Stimulated activated naive CD8-positive, alpha-beta T cell treated with anti-CD3 and anti-CD28 coated beads, Interleukin-15, Interleukin-2, amounts not matched to agents 100 ng/mL and 50 ng/mL, for 24 hours (primary cell): ENCODE measurements at regions not wholly inside any gene's neighbourhood (a gene's known extent, or its start where the extent isn't known, plus 50 kb on each side); places are given as distances from the start of the nearest gene placed in this dataset.
"Not testable (repeated sequence)": the region's sequence is repeated elsewhere in the genome, so short reads cannot be mapped to it uniquely, and the experiment has no call there.

Experiments used
- H3K27ac Mint-ChIP-seq: one replicate; pipeline ENCODE4 v1.8.0; 2021; ENCODE audit warnings: mild to moderate bottlenecking, mixed read lengths
- H3K27me3 Mint-ChIP-seq: one replicate; pipeline ENCODE4 v1.8.0; 2021; ENCODE audit warnings: mixed read lengths
- H3K36me3 Mint-ChIP-seq: one replicate; pipeline ENCODE4 v1.8.0; 2021; ENCODE audit warnings: low read depth, mixed read lengths
- H3K4me1 Mint-ChIP-seq: one replicate; pipeline ENCODE4 v1.8.0; 2021; ENCODE audit warnings: low read depth, mixed read lengths
- H3K4me3 Mint-ChIP-seq: one replicate; pipeline ENCODE4 v1.8.0; 2021; ENCODE audit warnings: mild to moderate bottlenecking, mixed read lengths
- H3K9me3 Mint-ChIP-seq: one replicate; pipeline ENCODE4 v1.8.0; 2021; ENCODE audit warnings: mixed read lengths

DNA sequence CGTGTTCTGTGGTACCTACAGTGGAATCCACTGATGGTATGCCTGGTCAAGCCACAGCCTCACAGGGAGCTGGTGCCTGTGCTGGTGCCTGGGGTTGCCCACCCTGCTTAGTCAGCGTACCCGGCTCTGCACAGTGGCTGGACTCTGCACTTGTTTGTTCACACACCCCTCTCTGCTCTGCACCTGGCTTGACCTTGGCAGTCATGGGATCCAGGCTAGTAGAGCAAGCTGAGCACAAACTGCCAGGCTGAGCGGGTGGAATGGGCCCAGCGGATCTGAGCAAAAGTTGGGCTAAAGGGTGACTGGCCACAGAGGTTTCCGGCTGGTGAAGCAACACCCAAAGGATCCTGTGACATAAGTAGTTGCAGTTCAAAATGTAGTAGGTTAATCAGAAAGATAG lies 163.5 kb downstream of the CDH19 start:
- Mint-ChIP-seq H3K27me3 (no peaks in the 10 kb centered on the region), H3K36me3 (no peaks in the 10 kb centered on the region), H3K4me1 (no peaks in the 10 kb centered on the region), H3K4me3 (no peak overlapping the region), H3K9me3 (no peaks in the 10 kb centered on the region), H3K27ac (no peak overlapping the region)

DNA sequence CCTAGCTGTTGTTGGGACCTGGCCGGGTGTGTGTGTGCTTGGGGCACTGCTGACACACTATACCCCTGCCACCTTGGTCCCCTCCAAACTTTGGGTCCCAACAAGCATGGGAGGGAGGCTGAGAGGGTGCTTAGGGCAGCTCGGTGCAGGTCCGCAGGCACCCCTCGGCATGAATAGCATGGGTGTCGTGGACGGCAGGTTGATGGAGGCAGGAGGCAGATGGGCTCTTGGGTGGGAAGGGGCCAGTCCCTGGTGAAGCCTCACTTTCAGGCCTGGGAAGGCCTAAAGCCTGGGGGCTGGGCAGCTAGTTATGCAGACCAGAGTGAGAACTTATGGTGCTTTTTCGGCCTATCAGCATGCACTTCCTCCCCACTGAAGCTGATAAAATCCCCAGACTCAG lies 164.2 kb downstream of the CDH19 start:
- no peak overlapping the region for H3K27ac Mint-ChIP-seq
- no peak overlapping the region for H3K4me3 Mint-ChIP-seq
- H3K9me3 Mint-ChIP-seq = no peaks in the 10 kb centered on the region
- H3K4me1 Mint-ChIP-seq = no peaks in the 10 kb centered on the region
- H3K36me3 Mint-ChIP-seq = no peaks in the 10 kb centered on the region
- H3K27me3 Mint-ChIP-seq = no peaks in the 10 kb centered on the region

DNA sequence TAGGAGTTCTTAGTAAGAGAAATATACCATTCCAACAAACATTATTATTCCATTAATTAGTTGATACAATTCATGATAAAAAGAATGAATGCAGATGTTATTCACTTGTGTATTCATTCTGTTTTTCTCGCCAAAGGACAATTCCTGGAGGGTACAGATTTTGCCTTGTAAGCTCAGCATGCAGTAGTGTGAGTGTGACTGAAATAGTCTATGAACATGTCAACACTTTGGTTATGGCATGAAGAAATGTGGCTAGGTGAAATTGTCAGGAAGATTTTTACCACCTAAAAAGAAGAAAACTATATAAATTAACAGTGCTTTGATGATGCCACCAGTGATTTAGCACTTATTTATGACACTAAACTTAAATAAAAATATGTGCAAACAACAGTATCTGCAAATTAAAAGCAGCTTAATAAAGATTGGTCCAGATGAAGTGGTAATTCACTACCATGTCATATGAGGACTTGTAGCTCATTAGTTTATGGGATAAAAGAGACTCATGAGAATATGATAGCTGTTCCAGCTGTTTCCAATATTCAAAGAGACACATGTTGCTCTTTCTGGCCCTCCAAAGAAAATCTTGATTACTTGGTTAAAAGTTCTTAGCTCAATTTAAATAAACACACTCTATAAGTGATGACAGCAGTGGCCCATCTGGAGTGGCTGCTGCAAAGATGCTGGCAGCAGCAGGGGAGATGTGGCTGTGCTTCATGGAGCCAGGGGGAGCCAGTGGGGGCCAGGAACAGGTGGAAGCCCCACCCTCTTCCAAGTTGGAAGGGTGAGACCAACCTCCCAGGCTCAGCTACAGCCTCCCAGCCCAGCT lies 165.0 kb downstream of the CDH19 start:
- Mint-ChIP-seq H3K9me3 (no peaks in the 10 kb centered on the region), H3K4me1 (no peaks in the 10 kb centered on the region), H3K27ac (no peak overlapping the region), H3K4me3 (no peak overlapping the region), H3K36me3 (no peaks in the 10 kb centered on the region), H3K27me3 (no peaks in the 10 kb centered on the region)

DNA sequence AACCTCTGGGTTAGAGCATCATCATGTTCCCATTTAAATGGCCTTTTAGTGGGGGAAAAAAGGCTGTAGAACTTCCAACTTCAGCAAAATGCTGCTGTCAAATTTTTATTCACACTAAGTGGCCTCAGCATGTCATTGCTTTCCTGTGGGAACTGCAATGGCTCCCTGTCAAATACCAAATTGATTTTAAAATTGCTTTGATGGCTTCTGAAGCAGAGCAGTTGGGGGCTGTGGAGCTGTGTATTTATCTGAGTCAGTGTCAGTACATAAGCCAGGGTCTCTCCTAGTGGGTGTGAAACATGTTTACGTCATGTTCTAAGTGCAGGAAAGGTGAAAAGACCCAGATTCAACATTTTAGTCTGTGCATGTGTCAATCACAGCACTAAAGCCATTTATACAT lies 171.3 kb downstream of the CDH19 start:
- H3K9me3 Mint-ChIP-seq = no peaks in the 10 kb centered on the region
- no peak overlapping the region for H3K27ac Mint-ChIP-seq
- no peaks in the 10 kb centered on the region for H3K36me3 Mint-ChIP-seq
- no peak overlapping the region for H3K4me3 Mint-ChIP-seq
- no peaks in the 10 kb centered on the region for H3K27me3 Mint-ChIP-seq
- no peaks in the 10 kb centered on the region for H3K4me1 Mint-ChIP-seq

DNA sequence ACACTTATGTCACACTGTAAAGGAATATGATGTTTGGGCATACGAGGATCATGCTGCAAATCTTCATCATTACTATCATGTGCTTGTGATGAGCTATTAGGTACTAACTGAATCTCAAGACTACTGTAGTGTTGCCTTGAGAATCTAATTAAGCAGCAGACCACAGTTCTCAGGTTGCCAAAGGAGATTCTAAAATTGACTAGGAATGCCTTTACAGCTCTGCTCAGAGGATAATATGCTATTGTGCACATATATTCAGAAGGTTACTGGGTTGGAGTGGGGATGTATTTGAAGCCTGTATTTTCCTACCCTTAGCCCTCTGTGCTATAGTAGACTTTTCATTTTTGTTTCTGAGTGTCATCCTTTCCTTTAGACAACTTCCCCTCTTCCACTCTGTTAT lies 175.1 kb downstream of the CDH19 start:
- Mint-ChIP-seq H3K36me3 (no peaks in the 10 kb centered on the region), H3K27ac (no peak overlapping the region), H3K4me1 (no peaks in the 10 kb centered on the region), H3K4me3 (no peak overlapping the region), H3K27me3 (no peaks in the 10 kb centered on the region), H3K9me3 (no peaks in the 10 kb centered on the region)

DNA sequence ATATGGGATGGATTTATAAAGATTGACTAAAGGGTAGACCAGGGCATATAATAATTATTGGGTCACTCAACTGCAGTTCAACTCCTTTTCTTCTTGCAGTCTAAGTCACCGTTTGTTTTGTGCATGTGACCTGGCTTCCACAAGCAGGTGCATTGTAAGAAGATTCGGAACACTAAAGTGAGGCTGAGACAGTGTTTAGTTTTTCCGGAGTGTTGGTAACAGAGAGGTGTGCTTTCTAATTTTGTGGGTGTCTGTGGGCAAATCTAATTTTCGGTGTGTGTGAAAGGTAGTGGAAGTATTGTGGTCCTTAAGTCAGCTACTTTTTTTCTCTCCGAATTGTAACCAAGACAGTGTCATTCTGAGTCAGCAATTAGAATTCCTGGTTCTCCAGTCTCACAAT lies 184.5 kb downstream of the CDH19 start:
- H3K27me3 Mint-ChIP-seq = no peaks in the 10 kb centered on the region
- H3K4me1 Mint-ChIP-seq = no peaks in the 10 kb centered on the region
- no peaks in the 10 kb centered on the region for H3K36me3 Mint-ChIP-seq
- no peak overlapping the region for H3K4me3 Mint-ChIP-seq
- no peak overlapping the region for H3K27ac Mint-ChIP-seq
- no peaks in the 10 kb centered on the region for H3K9me3 Mint-ChIP-seq

DNA sequence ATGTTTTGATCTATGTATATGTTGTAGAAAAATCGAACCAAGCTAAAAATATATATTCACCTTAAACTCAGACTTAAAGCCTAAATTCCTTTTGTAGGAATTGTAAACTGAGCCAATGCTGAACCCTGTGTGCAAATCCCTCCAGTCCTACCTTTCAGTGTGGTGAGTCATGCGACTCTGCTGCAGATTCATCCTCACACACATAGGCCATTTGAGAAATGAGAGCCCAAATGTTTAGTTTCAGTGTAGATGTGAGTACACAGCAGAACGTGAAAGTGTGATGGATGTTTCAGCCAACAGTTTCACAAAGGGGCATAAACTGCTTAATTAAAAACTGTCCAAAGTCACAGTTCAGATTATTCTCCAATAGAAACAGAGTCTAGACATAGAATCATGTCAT lies 193.2 kb downstream of the CDH19 start:
- Mint-ChIP-seq H3K27me3 (no peaks in the 10 kb centered on the region), H3K4me1 (no peaks in the 10 kb centered on the region), H3K9me3 (no peaks in the 10 kb centered on the region), H3K4me3 (no peak overlapping the region), H3K27ac (no peak overlapping the region), H3K36me3 (no peaks in the 10 kb centered on the region)

DNA sequence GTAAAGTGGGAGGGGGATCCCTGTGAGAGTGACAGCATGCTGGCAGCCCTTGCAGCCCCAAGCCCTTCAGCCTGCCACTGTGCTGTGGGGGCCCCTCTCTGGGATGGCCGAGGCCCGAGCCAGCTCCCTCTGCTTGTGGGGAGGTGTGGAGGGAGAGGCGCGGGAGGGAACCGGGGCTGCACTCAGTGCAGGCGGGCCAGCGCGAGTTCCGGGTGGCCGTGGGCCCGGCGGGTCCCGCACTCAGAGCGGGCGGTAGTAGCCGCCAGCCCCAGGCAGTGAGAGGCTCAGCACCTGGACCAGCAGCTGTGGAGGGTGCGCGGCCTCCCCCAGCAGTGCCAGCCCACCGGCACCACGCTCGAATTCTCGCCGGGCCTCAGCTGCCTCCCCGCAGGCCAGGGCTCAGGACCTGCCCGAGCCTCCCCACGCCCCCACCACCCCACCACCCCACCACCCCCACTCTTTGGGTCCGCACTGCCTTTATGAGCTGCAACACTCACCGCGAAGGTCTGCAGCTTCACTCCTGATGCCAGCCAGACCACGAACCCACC lies 208.1 kb downstream of the CDH19 start:
- H3K36me3 Mint-ChIP-seq = no peaks in the 10 kb centered on the region
- no peak overlapping the region for H3K4me3 Mint-ChIP-seq
- H3K4me1 Mint-ChIP-seq = no peaks in the 10 kb centered on the region
- H3K27ac Mint-ChIP-seq = no peak overlapping the region
- H3K9me3 Mint-ChIP-seq = peaks cover 17% of the 10 kb centered on the region
- no peaks in the 10 kb centered on the region for H3K27me3 Mint-ChIP-seq

DNA sequence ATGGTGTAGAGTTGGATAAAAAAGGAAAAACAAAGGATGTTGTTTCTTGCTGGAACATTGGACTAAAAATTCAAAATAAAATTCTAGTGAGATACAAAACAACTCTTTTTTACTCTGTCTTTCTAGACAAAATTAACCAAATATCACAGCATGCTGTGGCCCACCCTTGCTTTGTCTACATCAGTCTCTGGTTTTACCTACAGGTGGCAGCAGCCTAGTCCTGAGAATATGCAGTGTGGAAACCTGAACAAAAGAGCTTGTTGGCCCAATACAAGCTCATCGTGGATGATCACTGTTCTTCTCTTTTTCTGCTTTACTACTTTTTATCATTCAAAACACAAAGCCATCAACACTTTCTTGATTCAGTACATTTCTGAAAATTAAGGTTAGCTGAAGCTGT lies 210.4 kb downstream of the CDH19 start:
- Mint-ChIP-seq H3K36me3 (no peaks in the 10 kb centered on the region), H3K27me3 (no peaks in the 10 kb centered on the region), H3K27ac (no peak overlapping the region), H3K4me3 (no peak overlapping the region), H3K9me3 (peaks cover 30% of the 10 kb centered on the region), H3K4me1 (no peaks in the 10 kb centered on the region)

DNA sequence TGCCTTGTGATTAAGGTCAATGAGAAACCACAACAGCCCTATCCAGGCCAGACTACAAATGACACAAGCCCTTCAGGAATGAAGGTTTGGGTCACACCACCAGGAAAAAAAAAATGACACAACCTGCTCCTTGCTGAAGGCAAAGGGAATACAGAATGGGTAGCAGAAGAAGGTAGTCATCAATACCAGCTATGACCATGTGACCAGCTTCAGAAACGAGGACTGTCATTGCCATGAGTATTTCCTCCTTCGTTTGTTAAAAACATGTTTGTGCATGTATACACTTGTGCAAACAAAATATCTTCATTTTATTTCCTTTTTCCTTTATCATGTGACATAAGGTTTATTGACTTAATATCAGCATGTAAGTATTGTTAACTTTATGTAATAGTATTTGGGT lies 226.6 kb downstream of the CDH19 start:
- Mint-ChIP-seq H3K27ac (no peak overlapping the region), H3K4me1 (no peaks in the 10 kb centered on the region), H3K27me3 (no peaks in the 10 kb centered on the region), H3K9me3 (no peaks in the 10 kb centered on the region), H3K4me3 (no peak overlapping the region), H3K36me3 (no peaks in the 10 kb centered on the region)

DNA sequence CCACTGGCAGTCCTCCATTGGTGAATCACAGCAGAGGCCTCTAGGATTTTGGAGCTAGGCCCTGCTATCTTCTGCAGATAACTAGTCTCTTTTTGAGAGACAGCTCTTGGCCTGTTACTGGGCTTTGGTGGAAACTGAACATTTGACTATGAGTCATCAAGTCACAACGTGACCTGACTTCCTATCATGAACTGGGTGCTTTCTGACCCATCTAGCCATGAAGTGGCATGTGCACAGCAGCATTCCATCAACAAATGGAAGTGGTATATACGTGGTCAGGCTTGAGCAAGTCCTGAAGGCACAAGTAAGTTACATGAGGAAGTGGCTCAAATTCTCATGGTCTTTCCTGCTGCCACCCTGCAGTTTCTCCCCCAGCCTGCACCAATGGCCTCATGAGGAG lies 228.5 kb downstream of the CDH19 start:
- not testable (repeated sequence) for H3K9me3 Mint-ChIP-seq, H3K27me3 Mint-ChIP-seq, H3K4me3 Mint-ChIP-seq, H3K27ac Mint-ChIP-seq, H3K36me3 Mint-ChIP-seq, H3K4me1 Mint-ChIP-seq

DNA sequence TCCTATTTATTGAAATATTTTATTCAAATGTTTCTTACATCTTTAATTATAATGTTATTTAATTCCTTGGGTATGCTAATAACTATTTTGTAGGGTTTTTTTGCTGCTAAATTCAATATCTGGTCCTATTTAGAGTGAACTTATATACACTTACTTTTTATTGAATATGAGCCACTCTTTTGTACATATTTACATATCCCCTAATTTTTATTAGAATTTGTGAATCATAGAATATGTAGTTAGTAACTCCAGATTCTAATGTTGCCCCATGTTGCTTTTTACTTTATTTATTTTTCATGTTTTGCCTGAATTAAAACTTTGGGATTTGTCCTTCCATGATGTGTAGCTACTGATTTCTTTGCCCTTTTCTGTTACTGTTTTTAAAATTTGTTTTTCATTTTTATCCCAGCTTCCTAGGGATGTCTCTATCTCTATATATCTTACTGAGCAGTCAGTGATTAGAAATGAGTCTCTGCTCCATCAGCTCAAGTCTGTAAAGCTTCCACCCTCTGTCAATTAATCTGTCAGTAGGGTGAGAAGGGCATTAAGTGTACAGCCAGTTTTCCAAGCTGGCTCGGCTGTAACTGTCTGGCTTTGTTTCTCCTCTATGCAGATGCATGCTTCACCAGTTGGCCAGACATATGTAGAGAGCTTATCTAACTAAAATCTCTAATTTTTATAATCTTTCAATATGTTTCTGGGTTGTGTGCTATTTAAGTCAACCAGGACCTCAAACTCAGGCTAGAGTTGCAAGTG lies 256.9 kb downstream of the CDH19 start:
- no peak overlapping the region for H3K4me3 Mint-ChIP-seq
- no peaks in the 10 kb centered on the region for H3K27me3 Mint-ChIP-seq
- no peaks in the 10 kb centered on the region for H3K4me1 Mint-ChIP-seq
- no peaks in the 10 kb centered on the region for H3K9me3 Mint-ChIP-seq
- H3K27ac Mint-ChIP-seq = no peak overlapping the region
- H3K36me3 Mint-ChIP-seq = no peaks in the 10 kb centered on the region

DNA sequence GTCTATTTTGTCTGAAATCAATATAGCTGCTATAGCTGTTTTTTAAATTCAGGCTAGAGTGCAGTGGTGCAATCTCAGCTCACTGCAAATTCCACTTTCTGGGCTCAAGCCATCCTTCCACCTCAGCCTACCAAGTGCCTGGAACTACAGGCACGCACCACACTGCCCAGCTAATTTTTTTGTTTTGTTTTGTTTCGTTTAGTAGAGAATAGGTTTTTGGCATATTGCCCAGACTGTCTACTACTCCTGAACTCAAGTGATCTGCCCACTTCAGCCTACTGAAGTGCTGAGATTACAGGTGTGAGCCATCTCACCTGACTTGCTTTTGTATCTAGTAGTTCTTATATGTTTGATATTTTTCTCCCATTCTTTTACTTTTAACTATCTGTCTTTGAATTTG lies 259.7 kb downstream of the CDH19 start:
- Mint-ChIP-seq H3K27ac (no peak overlapping the region), H3K4me1 (no peaks in the 10 kb centered on the region), H3K27me3 (no peaks in the 10 kb centered on the region), H3K4me3 (no peak overlapping the region), H3K9me3 (no peaks in the 10 kb centered on the region), H3K36me3 (no peaks in the 10 kb centered on the region)

DNA sequence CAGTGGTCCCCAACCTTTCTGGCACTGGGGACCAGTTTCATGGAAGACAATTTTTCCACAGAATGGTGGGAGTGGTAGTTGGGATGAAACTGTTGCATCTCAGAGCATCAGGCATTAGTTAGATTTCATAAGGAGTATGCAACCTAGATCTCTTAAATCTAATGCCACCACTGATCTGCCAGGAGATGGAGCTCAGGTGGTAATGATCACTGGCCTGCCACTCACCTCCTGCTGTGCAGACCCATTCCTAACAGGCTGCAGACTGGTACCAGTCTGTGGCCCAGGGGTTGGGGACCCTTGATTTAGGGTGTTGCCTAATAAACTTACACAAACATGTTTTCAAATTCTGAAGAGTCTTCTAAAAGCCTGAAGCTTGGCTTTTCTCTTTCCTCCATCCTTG lies 261.3 kb downstream of the CDH19 start:
- no peaks in the 10 kb centered on the region for H3K4me1 Mint-ChIP-seq
- no peaks in the 10 kb centered on the region for H3K9me3 Mint-ChIP-seq
- no peak overlapping the region for H3K4me3 Mint-ChIP-seq
- H3K27ac Mint-ChIP-seq = no peak overlapping the region
- no peaks in the 10 kb centered on the region for H3K36me3 Mint-ChIP-seq
- no peaks in the 10 kb centered on the region for H3K27me3 Mint-ChIP-seq

DNA sequence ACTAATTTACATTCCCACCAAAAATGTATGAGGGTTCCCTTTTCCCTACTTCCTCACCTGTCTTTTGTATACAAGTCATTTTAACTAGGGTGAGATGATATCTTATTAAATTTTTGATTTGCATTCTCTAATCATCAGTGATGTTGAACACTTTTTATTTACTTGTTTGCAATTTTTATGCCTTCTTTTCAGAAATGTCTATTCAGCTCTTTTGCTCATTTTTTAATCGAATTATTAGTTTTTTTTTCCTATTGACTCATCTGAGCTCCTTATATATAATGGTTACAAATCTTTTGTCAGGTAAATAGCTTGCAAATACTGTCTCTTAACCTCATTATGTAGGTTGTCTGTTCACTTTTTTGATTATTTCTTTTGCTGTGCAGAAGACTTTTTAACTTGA lies 269.4 kb downstream of the CDH19 start:
- Mint-ChIP-seq H3K27ac (no peak overlapping the region), H3K9me3 (peaks cover 6% of the 10 kb centered on the region), H3K4me1 (no peaks in the 10 kb centered on the region), H3K4me3 (no peak overlapping the region), H3K36me3 (no peaks in the 10 kb centered on the region), H3K27me3 (no peaks in the 10 kb centered on the region)
